Limb (tissue), 2 donors: ENCODE measurements at regions not wholly inside any gene's neighbourhood (a gene's known extent, or its start where the extent isn't known, plus 50 kb on each side); places are given as distances from the start of the nearest gene placed in this dataset.

ENCODE experiments used
- DNase-seq, 2 donors: peaks; one replicate each; pipeline ENCODE4 v3.0.0-alpha.2; 2016; ENCODE audit errors: extremely low spot score in 2 of 2

DNA sequence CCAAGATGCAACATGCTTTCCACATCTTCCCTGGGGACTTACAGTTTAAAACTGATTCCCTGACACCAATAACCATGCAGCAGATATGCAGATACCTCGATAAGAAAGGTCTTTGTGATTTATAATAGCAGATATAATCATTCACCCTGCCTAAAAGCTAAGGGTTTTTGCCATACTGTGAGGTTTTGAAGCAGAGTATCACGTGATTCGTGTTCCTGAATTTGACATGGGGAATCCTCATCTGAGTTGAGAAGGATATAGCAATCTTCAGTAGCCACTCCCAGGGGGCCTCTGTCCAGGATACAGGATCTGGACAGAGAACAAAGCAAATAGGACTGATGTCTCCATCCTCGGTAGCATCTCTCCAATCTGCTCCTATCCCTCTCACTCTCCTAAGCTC is 79.1 kb upstream of the SDK2 start:
- DNase-seq = no peak

GRCh38 chr17:73724341-73724740 is 80.1 kb upstream of the SDK2 start:
- no peak for DNase-seq

- DNase-seq = no peak
Measured at GRCh38 chr17:73724990-73725389, 80.7 kb upstream of the SDK2 start.

DNA sequence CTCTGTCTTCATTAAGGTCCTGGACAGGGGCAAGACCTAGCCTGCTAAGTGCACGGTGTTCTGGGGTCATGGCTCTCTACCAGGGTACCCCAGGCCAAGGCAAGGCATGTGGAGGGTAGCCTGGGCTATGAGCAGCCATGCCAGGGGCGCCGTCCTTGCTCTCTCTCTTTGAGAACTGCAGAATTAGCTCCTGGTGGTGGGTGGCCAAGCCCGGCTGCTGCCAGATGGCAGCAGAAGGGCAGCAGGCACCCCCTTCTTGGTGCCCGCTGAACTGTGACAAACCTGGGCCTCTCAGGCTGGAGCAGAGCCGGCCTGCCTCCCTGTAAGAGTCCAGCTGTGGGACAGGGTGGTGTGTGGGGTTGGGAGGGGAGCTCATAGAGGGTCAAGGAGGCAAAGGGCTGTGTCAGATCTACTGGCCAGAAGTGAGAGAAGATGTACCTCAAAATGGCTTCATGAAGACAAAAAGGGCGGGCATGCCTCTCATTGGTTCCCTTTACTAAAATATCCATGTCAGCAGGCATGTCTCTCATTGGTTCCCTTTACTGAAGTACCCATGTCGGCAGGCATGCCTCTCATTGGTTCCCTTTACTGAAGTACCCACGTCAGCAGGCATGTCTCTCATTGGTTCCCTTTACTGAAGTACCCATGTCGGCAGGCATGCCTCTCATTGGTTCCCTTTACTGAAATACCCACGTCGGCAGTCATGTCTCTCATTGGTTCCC is 81.7 kb upstream of the SDK2 start:
- no peak for DNase-seq

DNA sequence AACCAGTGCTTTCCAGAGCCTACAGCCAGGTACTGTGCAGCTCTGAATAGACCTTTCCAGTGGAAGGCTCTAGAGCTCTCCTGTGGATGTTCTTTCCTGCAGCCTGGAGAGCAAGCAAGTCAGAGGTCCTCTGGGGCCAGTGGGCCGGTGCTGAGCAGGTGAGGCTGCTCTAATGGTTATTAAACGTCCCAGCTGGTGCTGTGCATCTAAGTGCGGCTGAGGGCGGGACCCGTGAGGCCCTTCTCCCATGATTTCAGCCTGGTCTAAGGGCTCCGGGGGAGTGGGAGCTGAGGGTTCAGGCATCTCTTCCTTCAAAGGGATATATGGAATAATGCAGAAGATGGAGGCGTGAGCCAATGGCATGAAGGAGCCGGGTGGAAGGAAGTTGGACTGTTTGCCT is 83.7 kb upstream of the SDK2 start:
- DNase-seq = no peak

GRCh38 chr17:73729101-73729500 is 84.9 kb upstream of the SDK2 start:
- no peak for DNase-seq

GRCh38 chr17:73731733-73732132 is 87.5 kb upstream of the SDK2 start:
- DNase-seq = no peak

- no peak for DNase-seq
Measured at GRCh38 chr17:73733517-73733916, 89.3 kb upstream of the SDK2 start.

GRCh38 chr17:73735245-73735644 is 91.0 kb upstream of the SDK2 start:
- no peak for DNase-seq

DNA sequence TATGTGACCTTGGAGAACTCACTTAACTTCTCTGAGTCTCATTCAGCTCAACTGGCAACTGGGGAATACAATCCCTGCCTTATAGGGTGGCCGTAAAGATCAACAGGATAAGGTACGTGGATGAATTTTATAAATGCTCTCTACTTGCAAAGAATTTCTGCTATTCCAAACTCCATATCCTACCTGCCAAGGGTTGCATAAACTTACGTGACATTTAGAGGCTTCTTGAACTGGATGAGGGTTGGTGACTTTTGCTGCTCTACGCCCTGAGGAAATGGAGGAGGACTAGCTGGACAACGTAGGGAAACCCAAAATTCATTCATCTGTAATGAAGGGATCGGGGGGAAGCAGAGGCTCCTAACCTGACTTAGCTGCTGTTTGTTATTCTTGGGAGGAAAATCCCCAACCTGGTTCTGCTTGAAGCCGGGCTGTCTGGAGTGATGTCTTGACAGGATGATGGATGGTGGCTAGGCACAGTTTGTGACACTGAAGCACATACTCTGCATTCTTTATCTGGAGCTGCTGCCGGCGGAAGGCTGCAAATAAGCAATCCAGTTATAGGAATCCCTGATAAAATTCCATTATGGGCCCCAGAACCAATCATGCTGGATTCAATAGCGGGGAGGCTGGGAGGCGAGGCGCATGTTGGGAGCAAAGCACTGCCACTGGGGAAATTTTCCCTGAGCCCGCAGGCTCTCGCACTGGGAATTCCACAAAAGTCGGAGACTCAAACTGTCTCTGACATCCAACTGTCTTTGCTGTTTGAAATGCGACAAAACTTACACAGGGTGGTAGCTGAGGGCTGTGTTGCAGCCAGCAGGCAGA is 94.7 kb upstream of the SDK2 start:
- no peak for DNase-seq

DNA sequence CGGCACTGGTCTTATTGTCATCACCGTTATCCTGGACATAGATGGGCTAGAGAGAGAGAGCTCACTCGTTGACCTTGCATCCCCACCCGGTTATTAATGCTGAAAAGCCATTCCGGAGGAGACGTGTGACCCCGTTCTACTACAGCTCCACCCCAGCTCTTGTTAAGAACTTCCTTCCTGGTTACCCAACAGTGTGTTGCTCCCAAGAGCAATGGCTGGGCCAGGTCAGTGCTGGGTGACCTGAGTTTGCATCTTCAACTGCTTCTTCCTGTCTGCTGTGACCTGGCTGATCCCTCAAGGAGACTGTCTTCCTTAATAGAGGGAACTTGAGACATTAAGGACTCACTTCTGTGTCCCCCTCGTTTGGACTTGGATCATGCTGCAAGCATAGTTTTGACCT is 96.1 kb upstream of the SDK2 start:
- no peak for DNase-seq

- DNase-seq = no peak
Measured at GRCh38 chr17:73742948-73743381, 98.7 kb upstream of the SDK2 start.

DNA sequence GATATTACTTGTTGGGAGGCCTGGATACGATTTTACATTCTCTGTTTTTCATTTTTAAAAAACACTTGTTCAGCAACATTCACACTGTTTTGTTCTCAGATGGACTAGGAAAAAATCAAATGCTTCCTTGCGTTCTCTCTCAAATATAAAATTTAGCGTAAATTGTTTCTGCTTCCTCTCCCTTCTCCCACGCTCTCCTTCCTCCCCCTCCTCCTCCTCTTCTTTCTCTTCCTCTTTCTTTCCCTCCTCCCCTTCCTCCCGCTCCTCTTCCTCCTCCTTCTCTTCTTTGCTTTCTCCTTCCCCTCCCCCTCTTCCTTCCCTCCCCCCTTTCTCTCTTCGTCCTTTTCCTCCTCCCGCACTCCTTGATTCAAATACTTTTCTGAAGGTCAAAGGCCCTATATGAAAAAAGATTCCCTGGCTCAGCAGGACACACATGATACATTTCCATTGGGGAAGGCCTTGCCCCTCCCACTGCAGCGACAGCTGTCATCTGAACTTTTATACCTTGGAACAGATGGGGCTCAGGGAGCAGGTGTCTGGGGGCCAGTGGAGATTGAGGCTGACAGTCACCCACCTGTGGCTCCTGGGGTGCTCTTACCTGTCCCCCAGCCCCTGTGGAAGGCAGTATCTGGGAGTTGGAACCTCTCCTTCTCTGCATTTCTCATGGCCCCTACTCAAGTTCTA is 99.4 kb upstream of the SDK2 start:
- DNase-seq = no peak

DNA sequence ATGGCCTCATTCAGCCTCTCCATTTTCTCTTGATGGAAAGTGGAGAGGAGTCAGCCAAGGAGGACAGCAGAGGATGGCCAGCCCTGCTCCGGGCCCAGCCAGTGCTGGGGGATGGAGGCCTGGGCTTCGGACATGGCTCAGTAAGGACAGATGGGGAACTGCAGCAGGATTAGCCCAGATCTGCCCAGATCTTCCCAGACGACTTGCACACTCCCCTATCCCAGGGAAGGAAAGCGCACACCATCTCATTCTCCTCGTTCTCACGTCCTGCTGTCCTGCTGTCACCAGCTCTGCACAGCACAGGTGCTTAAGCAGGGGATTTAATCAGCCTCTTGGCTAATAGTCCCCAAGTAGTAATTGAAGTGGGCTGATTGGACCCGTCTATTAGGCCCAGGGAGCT is 100.2 kb upstream of the SDK2 start:
- DNase-seq = no peak

GRCh38 chr17:73746314-73747073 is 102.2 kb upstream of the SDK2 start:
- DNase-seq = no peak

DNA sequence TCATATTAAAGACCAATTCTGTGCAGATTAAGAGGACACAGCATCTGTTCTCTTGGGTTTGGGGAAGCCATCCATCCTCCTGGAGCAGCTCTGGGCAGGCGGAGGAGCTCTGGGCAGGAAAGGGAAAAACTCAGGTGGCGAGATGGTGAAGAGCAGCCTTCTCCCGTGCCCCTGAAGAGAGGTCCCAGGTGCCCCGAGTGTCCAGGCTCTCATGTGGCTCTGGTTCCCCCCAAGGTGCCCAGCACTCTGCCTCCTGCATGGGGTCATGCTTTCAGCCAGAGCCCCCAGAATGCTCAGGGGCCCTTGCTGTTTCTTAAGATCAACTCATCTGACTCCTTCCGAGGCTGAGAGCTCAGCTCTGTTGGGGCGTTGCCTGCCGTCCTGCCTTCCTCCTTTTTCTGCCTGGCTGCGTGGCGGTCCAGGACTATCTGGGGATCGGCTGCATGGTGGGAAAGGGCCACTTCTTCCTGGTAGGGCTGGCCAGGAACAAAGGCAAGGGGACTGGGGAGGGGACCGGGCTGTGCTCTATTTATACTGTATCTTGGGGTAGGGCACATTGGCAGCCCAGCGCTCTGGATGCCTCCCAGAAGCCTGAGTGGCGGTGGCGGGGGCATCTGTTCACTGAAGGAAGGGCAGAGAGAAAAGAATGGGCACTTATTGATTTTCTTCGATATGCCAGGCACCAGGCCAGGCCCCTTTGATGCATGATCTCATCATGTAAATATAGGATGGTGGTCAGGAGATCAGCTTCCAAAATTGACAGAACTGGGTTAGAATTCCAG is 103.2 kb upstream of the SDK2 start:
- DNase-seq = no peak

GRCh38 chr17:73748508-73748907 is 104.3 kb upstream of the SDK2 start:
- no peak for DNase-seq

- DNase-seq = no peak
Measured at GRCh38 chr17:73749337-73749823, 105.1 kb upstream of the SDK2 start.

DNA sequence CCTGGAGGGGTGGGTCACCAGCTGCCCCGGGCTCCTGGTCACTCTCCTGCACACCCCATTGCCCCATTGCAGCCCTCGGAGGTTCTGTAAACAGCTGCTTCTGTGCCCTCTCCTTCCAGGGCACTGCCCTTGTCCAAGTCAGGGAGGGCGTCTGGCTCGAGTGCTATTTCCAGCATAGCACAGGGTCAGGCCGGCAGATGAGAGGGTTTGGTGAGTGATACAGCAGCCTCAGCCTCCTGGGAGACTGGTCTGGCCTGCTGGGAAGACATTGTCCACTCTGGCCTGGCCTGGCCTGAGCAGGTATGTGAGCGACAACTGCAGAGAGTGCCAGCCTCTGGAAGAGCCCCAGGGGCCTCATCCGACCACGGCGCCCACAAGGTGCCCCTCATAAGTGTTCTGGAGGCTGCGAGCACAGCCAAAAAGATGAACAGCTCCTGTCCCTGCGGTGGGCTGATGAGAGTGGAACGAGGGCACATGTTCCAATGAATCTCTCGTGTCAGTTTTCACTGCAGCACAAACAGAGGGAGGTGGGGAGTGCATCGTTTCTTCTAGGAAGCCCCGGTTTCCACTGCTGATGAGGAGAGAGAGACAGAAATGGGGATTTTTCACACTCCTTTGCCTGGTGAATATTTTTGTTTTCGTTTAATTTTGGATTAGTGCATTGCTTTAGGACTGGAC is 105.8 kb upstream of the SDK2 start:
- no peak for DNase-seq

- DNase-seq = no peak
Measured at GRCh38 chr17:73750975-73751374, 106.7 kb upstream of the SDK2 start.
